GM19438 (cell line): ENCODE measurements at regions not wholly inside any gene's neighbourhood (a gene's known extent, or its start where the extent isn't known, plus 50 kb on each side); places are given as distances from the start of the nearest gene placed in this dataset.
"Not testable (repeated sequence)": the region's sequence is repeated elsewhere in the genome, so short reads cannot be mapped to it uniquely, and the experiment has no call there.

Source experiments
- ATAC-seq: cut with Tn5 transposase; IDR thresholded peaks from one replicate; pipeline ENCODE4 v1.9.1; 2021; ENCODE audit warnings: low read depth; ENCODE audit not compliant: unreplicated experiment

DNA sequence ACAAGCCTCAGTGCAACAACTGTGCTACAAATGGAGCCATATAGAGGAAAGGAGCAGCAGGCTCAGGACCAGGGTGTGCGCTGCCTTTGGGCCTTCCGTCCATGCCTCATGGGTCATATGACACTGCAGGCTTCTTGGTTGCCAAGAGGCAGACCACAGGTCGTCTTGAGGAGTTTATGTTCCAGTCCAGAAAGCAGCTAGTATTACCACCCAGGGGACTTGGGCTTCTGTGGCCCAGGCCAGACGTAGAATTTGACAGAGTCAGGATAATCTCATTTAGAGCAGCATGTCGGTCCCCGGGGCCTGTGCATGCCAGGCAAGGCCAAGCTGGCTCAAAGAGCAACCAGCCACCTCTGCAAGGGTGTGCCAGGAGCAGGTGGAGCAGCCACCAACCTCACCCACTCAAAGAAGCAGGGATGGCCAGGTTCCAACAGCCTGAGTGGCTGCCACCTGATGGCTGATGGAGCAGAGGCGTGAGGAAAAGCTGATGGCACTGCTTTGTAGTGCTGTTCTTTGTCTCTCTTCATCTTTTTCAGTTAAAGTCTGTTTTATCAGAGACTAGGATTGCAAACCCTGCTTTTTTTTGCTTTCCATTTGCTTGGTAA is 109.1 kb downstream of the CCDC74A start:
- not testable (repeated sequence) for ATAC-seq

GRCh38 chr2:131639001-131639620 is 111.4 kb downstream of the CCDC74A start:
- ATAC-seq = not testable (repeated sequence)

DNA sequence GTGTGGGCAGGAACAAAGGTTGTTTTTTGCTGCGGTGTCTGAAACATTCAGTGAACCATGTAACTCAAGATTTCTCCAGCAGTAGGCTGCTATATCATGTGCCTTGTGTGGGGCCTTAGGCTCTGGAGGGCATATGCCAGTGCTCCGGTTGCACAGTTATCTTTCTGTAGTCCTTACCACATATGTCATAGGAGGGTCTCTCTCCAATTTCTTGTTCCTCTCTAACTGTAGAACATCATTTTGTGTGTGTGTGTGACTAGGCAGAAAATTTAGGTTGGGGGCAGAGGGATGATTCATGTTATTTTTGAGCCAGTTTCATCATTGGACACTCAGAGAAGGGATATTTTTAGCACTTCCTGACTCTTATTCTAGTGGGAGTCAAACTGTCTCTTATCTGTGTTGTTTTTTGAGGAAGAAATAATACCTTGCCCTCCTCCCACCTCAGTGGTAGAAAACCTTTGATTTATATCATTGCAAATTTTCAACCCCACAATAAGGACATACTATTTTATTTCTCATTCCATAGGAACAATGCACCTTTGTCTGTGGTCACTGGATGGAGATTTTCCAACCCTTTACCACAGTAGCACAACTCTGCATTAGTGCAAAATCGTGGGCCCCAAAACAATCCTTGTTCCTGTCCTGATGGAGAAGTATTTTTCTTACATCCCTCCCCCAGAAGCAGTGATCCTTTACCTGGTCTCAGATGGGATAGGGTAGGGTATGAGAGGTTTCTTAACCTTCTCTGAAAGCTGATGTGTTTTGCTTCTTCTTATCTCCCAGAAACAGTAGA is 113.9 kb downstream of the CCDC74A start:
- no peak for ATAC-seq

GRCh38 chr2:131643180-131643579 is 115.5 kb downstream of the CCDC74A start:
- ATAC-seq = not testable (repeated sequence)

DNA sequence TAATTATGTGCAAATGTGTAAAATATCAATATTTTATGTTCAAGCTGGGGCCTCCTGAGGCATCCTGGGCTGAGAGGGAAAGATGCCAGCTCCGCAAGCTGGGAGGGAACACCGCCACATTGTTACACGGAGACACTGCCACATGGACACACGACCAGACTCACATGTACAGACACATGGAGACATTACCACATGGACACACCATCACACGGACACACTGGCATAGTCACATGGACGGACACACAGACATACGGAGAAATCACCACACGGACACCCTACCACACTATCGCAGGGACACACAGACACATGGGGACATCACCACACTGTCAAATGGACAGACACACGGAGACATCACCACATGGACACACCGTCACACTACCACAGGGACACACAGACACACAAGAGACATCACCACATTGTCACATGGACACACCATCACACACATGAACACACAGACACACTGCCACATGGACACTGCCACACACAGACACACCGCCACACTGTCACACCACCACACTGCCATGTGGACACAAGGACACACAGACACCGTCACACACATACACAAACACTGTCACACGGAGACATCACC is 117.6 kb downstream of the CCDC74A start:
- ATAC-seq = no peak

DNA sequence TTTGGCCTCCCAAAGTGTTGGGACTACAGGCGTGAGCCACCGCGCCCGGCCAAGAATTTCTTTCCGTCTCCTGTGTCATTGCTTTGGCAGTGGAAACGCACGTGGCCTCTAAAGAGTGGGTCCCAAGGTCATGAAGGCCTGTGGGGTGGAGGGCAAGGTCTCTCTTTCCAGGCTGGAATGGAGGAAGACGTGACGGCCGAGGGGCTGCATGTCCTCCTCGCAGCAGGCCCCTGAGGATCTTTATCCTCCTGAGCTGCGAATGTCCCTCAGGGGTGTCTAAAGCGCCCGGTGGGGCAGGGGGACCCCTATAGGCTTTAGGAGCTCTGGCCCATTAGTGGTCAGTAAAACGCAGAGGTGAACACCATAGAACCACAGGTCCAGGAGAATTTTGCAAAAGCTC is 118.5 kb downstream of the CCDC74A start:
- not testable (repeated sequence) for ATAC-seq

GRCh38 chr2:131646669-131647297 is 119.1 kb downstream of the CCDC74A start:
- no peak for ATAC-seq

DNA sequence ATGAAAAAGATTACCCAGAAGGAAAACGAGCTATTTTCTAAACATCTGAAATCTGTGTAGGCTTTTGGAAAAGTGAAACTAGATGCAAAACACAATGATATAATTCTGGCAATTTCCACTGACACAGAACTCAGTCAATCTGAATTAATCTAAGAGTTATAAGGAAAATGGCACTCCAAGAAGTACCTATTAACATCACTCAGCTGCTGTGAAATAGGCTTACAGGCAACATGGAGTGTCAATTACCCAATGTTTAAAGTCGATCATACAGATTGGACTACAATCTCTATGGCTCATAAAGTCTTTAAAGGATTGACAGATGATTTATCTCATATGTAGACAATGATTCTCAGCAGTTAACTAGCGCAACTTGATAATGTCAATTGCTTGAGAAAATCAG is 120.9 kb downstream of the CCDC74A start:
- not testable (repeated sequence) for ATAC-seq

GRCh38 chr2:131652246-131652645 is 124.6 kb downstream of the CCDC74A start:
- ATAC-seq = not testable (repeated sequence)

- ATAC-seq = not testable (repeated sequence)
Observed at GRCh38 chr2:131654107-131654506, 126.4 kb downstream of the CCDC74A start.

DNA sequence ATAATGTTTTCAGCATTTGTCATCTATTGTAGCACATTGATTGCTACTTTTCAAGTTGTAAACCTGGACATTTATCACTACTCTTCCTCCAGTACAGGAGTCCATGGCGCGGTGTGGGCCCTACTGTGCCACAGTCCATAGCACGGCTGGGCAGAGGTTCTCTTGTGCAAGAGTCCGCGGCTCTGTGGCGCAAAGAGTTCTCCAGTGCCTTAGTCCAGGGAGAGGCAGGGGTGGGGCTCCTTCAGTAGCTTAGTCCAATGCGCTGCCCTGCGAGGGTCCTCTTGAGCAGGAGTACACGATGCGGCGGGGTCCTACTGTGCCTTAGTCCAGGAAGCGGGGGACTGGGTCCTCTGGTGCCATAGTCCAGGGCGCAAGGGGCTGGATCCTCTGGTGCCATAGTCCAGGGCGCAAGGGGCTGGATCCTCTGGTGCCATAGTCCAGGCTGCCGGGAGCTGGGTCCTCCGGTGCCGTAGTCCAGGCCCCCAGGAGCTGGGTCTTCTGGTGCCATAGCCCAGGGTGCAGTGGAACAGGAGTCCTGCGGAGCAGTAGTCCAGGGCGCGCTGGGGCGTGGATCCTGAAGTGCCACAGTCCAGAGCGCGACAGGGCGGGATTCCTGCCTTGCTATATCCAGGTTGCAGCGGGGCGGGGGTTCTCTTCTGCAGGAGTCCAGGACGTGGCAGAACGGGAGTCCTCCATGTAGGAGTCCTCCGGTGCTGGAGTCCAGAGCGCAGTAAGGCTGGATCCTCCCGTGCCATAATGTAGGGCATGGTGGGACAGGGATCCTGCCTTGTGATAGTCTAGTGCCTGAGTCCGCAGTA is 129.3 kb downstream of the CCDC74A start:
- ATAC-seq = no peak

GRCh38 chr2:131657895-131658768 is 130.4 kb downstream of the CCDC74A start:
- ATAC-seq = no peak

- ATAC-seq = no peak
Observed at GRCh38 chr2:131658769-131659131, 131.1 kb downstream of the CCDC74A start.

DNA sequence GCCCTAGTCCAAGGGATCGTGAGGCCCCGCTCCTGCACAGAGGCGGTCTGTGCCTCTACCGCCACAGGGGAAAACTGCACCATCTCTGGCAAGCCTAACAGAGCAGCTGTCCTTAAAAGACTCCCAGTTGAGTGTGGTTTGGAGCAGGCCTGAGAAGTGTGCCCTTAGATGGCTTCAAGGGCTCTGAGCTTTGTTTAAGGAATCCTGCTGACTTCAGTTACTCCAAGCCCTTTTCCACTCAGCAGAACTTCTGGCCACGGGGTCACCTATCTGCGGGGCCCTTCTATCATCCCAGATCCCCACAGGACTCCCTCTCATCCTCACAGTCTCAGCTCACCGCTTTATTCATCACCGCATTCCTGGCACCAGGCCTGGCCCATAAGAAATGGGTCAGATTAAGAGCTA is 131.5 kb downstream of the CCDC74A start:
- ATAC-seq = no peak

GRCh38 chr2:131661101-131661782 is 133.6 kb downstream of the CCDC74A start:
- not testable (repeated sequence) for ATAC-seq

DNA sequence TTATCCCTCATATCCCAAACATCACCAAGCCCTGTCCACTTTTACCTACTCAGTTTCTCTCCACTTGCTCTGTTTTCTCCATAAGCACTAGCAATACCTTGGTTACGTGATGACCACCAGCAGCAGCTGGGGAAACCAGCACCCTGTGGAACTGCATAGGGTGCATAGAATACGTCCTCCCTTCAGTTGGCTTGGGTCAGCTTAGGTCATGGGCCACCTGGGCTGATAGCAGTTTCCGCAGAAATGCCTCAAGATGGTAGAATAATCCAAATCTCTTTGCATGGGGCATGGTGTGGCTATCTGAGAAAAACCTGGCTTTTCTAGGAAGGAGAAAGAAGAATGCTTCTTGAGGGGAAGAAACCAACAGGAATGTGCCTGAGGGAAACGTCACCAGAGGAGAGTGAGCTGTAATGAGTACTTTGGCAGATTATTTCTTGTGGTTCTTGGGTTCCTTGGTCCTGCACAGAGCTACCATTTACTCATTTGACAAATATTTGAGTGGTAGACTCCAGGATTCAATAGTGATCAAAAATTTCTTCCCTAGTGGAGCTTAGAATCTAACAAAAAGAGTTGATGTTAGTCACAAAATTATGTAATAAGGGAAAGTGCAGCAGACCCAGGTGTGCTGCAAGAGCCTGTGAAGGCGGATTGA is 134.3 kb downstream of the CCDC74A start:
- not testable (repeated sequence) for ATAC-seq

DNA sequence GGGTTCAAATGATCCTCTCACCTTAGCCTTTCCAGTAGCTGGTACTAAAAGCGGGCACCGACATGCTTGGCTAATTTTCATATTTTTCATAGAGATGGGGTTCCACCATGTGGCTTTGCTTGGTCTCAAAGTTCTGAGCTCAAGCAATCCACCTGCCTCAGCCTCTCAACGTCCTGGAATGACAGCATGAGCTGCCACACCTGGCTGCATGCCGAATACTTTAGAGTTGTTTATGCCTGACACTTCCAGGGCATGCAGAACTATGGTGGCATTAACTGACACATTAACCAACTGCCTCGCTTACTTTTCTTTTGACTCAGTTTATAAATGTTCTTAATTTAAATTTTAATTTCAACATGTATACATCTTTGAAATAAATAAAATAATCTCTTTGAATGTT is 135.8 kb downstream of the CCDC74A start:
- ATAC-seq = not testable (repeated sequence)

DNA sequence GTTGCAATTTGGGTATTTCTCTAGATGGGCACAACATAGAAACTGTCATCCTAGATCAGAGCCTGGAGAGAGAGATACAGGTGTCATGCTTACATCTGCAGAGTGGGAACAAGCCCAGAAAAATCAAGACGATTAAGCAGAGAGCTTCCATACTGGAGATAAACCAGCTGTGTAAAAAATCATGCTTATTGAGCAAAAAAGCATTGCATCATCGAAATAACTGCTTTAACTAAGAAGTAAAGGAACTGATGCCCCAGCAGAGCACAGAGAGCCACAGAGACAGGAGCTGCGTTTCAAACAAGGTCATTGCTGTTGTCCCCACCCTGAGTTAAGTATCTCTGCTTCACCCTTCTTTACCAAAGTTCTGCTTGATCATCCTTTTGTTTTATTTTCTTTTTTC is 138.0 kb downstream of the CCDC74A start:
- ATAC-seq = not testable (repeated sequence)
